ENCODE measurements at regions not wholly inside any gene's neighbourhood (a gene's known extent, or its start where the extent isn't known, plus 50 kb on each side); places are given as distances from the start of the nearest gene placed in this dataset.

DNA sequence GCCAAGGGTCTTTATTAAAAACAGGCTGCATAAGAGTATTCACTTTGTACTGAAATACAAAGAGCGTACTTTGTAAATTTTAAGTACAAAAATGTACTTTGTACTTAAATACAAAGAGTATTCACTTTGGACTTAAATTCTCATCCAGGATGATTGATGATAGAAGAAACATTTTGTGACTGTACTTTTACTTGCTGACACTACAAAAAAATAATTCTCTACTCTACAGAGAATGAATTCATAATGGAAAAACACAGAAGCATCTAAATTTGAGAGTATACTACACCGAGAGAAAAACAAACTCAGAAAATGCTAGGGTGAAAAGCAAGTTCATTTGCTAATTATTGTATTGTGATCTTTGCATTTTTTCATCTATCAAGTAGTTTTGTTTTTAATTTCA is 54.4 kb upstream of the STXBP5 start:
- TF ChIP-seq, protein P1, sequence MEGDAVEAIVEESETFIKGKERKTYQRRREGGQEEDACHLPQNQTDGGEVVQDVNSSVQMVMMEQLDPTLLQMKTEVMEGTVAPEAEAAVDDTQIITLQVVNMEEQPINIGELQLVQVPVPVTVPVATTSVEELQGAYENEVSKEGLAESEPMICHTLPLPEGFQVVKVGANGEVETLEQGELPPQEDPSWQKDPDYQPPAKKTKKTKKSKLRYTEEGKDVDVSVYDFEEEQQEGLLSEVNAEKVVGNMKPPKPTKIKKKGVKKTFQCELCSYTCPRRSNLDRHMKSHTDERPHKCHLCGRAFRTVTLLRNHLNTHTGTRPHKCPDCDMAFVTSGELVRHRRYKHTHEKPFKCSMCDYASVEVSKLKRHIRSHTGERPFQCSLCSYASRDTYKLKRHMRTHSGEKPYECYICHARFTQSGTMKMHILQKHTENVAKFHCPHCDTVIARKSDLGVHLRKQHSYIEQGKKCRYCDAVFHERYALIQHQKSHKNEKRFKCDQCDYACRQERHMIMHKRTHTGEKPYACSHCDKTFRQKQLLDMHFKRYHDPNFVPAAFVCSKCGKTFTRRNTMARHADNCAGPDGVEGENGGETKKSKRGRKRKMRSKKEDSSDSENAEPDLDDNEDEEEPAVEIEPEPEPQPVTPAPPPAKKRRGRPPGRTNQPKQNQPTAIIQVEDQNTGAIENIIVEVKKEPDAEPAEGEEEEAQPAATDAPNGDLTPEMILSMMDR (IDR thresholded peaks at IDR 0.05; ENCODE audit: insufficient read depth, low read length) = no peak
- no peak for TF ChIP-seq POLR2AphosphoS5 (IDR thresholded peaks at IDR 0.05; ENCODE audit: low read depth)
- TF ChIP-seq GABPA (IDR thresholded peaks at IDR 0.05; ENCODE audit: low read depth) = no peak
- no peak for TF ChIP-seq REST (IDR thresholded peaks at IDR 0.05; ENCODE audit: insufficient replicate concordance, low read depth)
- TF ChIP-seq SPI1 (IDR thresholded peaks at IDR 0.05; ENCODE audit: borderline replicate concordance, low read depth) = no peak
